GM10266 (cell line): ENCODE measurements at regions not wholly inside any gene's neighbourhood (a gene's known extent, or its start where the extent isn't known, plus 50 kb on each side); places are given as distances from the start of the nearest gene placed in this dataset.

Source experiments
- DNase-seq: peaks from one replicate; pipeline ENCODE4 v3.0.0; 2012; ENCODE audit errors: extremely low spot score
- CTCF ChIP-seq: IDR thresholded peaks from 2 replicates; pipeline ENCODE4 v1.5.1; 2012; ENCODE audit warnings: mild to moderate bottlenecking, low read depth; ENCODE audit not compliant: control insufficient read depth, insufficient read depth; ENCODE audit errors: missing control alignments

GRCh38 chr3:146953511-146953981 is 348.4 kb upstream of the PLSCR5 start:
- no peak for DNase-seq
- no peak for TF ChIP-seq CTCF

- DNase-seq = no peak
- TF ChIP-seq CTCF = no peak
These were observed 343.8 kb upstream of the PLSCR5 start for GRCh38 chr3:146948985-146949384.

- DNase-seq = no peak
These were observed 343.0 kb upstream of the PLSCR5 start for GRCh38 chr3:146948186-146948585.

GRCh38 chr3:146929696-146930095 is 324.6 kb upstream of the PLSCR5 start:
- no peak for TF ChIP-seq CTCF
- no peak for DNase-seq

More at GRCh38 chr3:146948186-146948585, 343.0 kb upstream of the PLSCR5 start:
- no peak for TF ChIP-seq CTCF

- no peak for DNase-seq
- no peak for TF ChIP-seq CTCF
These were observed 323.4 kb upstream of the PLSCR5 start for GRCh38 chr3:146928421-146929059.

- no peak for TF ChIP-seq CTCF
- no peak for DNase-seq
These were observed 316.5 kb upstream of the PLSCR5 start for GRCh38 chr3:146921693-146922092.

- no peak for DNase-seq
- no peak for TF ChIP-seq CTCF
These were observed 309.3 kb upstream of the PLSCR5 start for GRCh38 chr3:146914409-146914808.
